Endothelial cell (in vitro differentiated cells): ENCODE measurements at regions not wholly inside any gene's neighbourhood (a gene's known extent, or its start where the extent isn't known, plus 50 kb on each side); places are given as distances from the start of the nearest gene placed in this dataset.

Experiments
- DNase-seq: peaks from one replicate; pipeline ENCODE4 v3.0.0; 2021; ENCODE audit warnings: low spot score
- H3K27ac Mint-ChIP-seq: one replicate; pipeline ENCODE4 v1.8.0; 2021; ENCODE audit warnings: mixed read lengths, inconsistent platforms; ENCODE audit not compliant: unreplicated experiment
- H3K27me3 Mint-ChIP-seq: one replicate; pipeline ENCODE4 v1.8.0; 2021; ENCODE audit warnings: mild to moderate bottlenecking, moderate library complexity, mixed read lengths, inconsistent platforms; ENCODE audit not compliant: unreplicated experiment
- H3K36me3 Mint-ChIP-seq: one replicate; pipeline ENCODE4 v1.8.0; 2021; ENCODE audit warnings: mild to moderate bottlenecking, low read depth, mixed read lengths, inconsistent platforms; ENCODE audit not compliant: unreplicated experiment
- H3K4me1 Mint-ChIP-seq: one replicate; pipeline ENCODE4 v1.8.0; 2021; ENCODE audit warnings: mild to moderate bottlenecking, mixed read lengths, inconsistent platforms; ENCODE audit not compliant: unreplicated experiment
- H3K4me3 Mint-ChIP-seq: one replicate; pipeline ENCODE4 v1.8.0; 2021; ENCODE audit warnings: mild to moderate bottlenecking, mixed read lengths, inconsistent platforms; ENCODE audit not compliant: unreplicated experiment
- H3K9me3 Mint-ChIP-seq: one replicate; pipeline ENCODE4 v1.8.0; 2021; ENCODE audit warnings: mixed read lengths, inconsistent platforms; ENCODE audit not compliant: unreplicated experiment
- CTCF ChIP-seq: fragments of 200-600 bp; sonication (generic); IDR thresholded peaks from one replicate; pipeline ENCODE4 v1.5.0; 2021; ENCODE audit warnings: antibody characterized with exemption; ENCODE audit not compliant: unreplicated experiment

- Mint-ChIP-seq H3K36me3 (no peaks in the 10 kb centered on the region), H3K27ac (no peak overlapping the region), H3K4me3 (no peak overlapping the region), H3K27me3 (peaks cover 2% of the 10 kb centered on the region), H3K4me1 (no peaks in the 10 kb centered on the region), H3K9me3 (no peaks in the 10 kb centered on the region)
- no peak for DNase-seq
- TF ChIP-seq CTCF: no peak
Measured at GRCh38 chr9:107394264-107394663, 95.3 kb downstream of the KLF4 start.

- DNase-seq: no peak
- Mint-ChIP-seq H3K36me3 (no peaks in the 10 kb centered on the region), H3K27me3 (peaks cover 4% of the 10 kb centered on the region), H3K4me1 (peaks cover 14% of the 10 kb centered on the region), H3K4me3 (no peak overlapping the region), H3K27ac (no peak overlapping the region), H3K9me3 (no peaks in the 10 kb centered on the region)
- TF ChIP-seq CTCF: no peak
Measured at GRCh38 chr9:107390778-107391177, 98.8 kb downstream of the KLF4 start.

DNA sequence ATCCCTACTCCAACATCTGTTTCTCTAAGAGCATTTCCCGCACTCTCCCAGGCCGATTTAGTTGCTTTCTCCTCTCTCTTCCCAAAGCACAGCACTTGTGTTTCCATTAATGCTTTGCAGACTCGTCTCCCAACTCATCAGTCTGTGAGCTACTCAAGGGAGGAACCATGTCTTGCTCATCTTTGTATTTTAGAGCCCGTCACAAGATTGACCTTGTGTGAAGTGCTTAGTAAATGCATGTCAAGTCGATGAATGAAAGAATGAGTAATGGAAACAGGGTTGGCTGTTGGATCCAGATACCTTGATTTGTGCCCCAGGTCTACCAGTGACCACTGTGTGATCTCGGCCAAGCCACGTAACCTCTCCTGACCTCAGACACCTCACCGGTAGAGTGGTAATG is 99.3 kb downstream of the KLF4 start:
- Mint-ChIP-seq H3K4me3 (no peak overlapping the region), H3K4me1 (peaks cover 14% of the 10 kb centered on the region), H3K9me3 (no peaks in the 10 kb centered on the region), H3K36me3 (no peaks in the 10 kb centered on the region), H3K27ac (no peak overlapping the region), H3K27me3 (peaks cover 4% of the 10 kb centered on the region)
- TF ChIP-seq CTCF: no peak
- no peak for DNase-seq

- Mint-ChIP-seq H3K4me3 (no peak overlapping the region), H3K36me3 (no peaks in the 10 kb centered on the region), H3K4me1 (peaks cover 14% of the 10 kb centered on the region), H3K9me3 (no peaks in the 10 kb centered on the region), H3K27me3 (peaks cover 4% of the 10 kb centered on the region), H3K27ac (no peak overlapping the region)
- no peak for TF ChIP-seq CTCF
- no peak for DNase-seq
Measured at GRCh38 chr9:107389617-107390071, 99.9 kb downstream of the KLF4 start.

- no peaks in the 10 kb centered on the region for H3K36me3 Mint-ChIP-seq
- peaks cover 4% of the 10 kb centered on the region for H3K27me3 Mint-ChIP-seq
- peaks cover 14% of the 10 kb centered on the region for H3K4me1 Mint-ChIP-seq
- no peak for DNase-seq
- H3K4me3 Mint-ChIP-seq: no peak overlapping the region
- no peaks in the 10 kb centered on the region for H3K9me3 Mint-ChIP-seq
- no peak overlapping the region for H3K27ac Mint-ChIP-seq
- no peak for TF ChIP-seq CTCF
Measured at GRCh38 chr9:107388890-107389289, 100.7 kb downstream of the KLF4 start.
